Calu3 (cell line): ENCODE measurements at regions not wholly inside any gene's neighbourhood (a gene's known extent, or its start where the extent isn't known, plus 50 kb on each side); places are given as distances from the start of the nearest gene placed in this dataset.

Source experiments
- BruUV-seq: library from RNA; stranded (reverse); fragments of 400-500 nt; replicated peaks from 2 replicates; lab custom pipeline; 2021; lab: Mats Ljungman, UMichigan
- CTCF ChIA-PET: fragments of 300-600 bp; sonication (Branson Sonifier 250); formaldehyde crosslinking; loops from one replicate; lab custom pipeline; 2022; ENCODE audit warnings: antibody characterized with exemption; lab: Charles Lee
- DNase-seq: peaks from one replicate; pipeline ENCODE4 v3.0.0; 2022
- H3K27ac Mint-ChIP-seq: one replicate; pipeline ENCODE4 v1.8.0; 2022; ENCODE audit warnings: mixed read lengths; ENCODE audit not compliant: unreplicated experiment
- H3K27me3 Mint-ChIP-seq: one replicate; pipeline ENCODE4 v1.8.0; 2022; ENCODE audit warnings: mixed read lengths; ENCODE audit not compliant: unreplicated experiment
- H3K36me3 Mint-ChIP-seq: one replicate; pipeline ENCODE4 v1.8.0; 2022; ENCODE audit warnings: mild to moderate bottlenecking, moderate library complexity, mixed read lengths; ENCODE audit not compliant: insufficient read depth, unreplicated experiment
- H3K4me1 Mint-ChIP-seq: one replicate; pipeline ENCODE4 v1.8.0; 2022; ENCODE audit warnings: mild to moderate bottlenecking, low read depth, mixed read lengths; ENCODE audit not compliant: unreplicated experiment
- H3K4me3 Mint-ChIP-seq: one replicate; pipeline ENCODE4 v1.8.0; 2022; ENCODE audit warnings: mild to moderate bottlenecking, low read depth, moderate library complexity, mixed read lengths; ENCODE audit not compliant: unreplicated experiment
- H3K9me3 Mint-ChIP-seq: one replicate; pipeline ENCODE4 v1.8.0; 2022; ENCODE audit warnings: low read depth, mixed read lengths; ENCODE audit not compliant: unreplicated experiment
- intact Hi-C: fragments of 100-400 bp; cut with micrococcal nuclease; formaldehyde crosslinking; loops from one replicate; pipeline ENCODE4 v1.10.0; 2022; ENCODE audit not compliant: unreplicated experiment
- TF ChIP-seq, protein P1 (sequence below): fragments of 200-600 bp; IDR thresholded peaks from one replicate; pipeline ENCODE4 v1.8.0; 2022; ENCODE audit warnings: antibody characterized with exemption; ENCODE audit not compliant: unreplicated experiment

DNA sequence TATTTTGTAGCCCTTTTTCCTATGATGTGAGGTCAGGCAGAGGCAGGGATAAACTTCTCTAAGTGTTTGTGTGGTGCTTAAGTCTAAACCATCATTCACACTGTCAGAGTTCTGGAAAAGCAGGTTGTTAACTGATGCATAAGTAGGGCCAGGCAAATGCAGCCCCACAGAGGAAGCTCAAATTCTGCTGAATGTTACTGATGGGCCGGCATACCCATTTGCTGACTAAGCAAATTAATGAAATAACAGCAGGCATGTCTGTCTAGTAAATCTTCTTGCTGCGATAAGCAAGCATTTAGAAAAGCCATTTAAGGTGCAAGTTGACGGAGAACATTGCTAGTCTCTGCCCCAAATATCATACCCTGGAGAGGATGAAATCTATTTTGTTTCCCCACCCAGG lies 523.2 kb upstream of the CCDC196 start:
- BruUV-seq, result no TSS peak

DNA sequence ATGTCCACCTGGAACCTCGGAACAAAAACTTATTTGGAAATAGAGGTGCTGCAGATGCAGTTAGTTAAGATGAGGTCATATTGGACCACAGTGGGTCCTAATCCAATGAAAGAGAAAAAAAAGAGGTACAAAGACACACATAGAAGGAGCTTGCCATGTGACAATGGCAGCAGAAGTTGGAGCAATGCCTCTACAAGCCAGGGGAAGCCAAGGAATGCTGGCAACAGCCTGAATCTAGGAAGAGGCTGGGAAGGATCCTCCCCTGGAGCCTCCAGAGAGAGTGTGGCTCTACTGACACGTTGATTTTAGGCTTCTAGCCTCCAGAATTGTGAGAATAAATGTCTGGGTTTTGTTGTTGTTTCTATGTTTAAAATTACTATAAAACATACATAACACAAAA lies 521.8 kb upstream of the CCDC196 start:
- BruUV-seq, result no TSS peak
- intact Hi-C loops, result no loop called here
- no peaks in the 10 kb centered on the region for H3K4me1 Mint-ChIP-seq
- H3K27me3 Mint-ChIP-seq, result peaks cover 87% of the 10 kb centered on the region
- DNase-seq, result no peak
- no peaks in the 10 kb centered on the region for H3K9me3 Mint-ChIP-seq
- H3K36me3 Mint-ChIP-seq, result no peaks in the 10 kb centered on the region
- no peak overlapping the region for H3K27ac Mint-ChIP-seq
- H3K4me3 Mint-ChIP-seq, result no peak overlapping the region
- CTCF ChIA-PET, result interaction anchor here (0.7 kb wide), 1 partner anchor 970 kb away, joined by 5 read pairs; no protein-coding TSS in a partner anchor
- TF ChIP-seq, protein P1, sequence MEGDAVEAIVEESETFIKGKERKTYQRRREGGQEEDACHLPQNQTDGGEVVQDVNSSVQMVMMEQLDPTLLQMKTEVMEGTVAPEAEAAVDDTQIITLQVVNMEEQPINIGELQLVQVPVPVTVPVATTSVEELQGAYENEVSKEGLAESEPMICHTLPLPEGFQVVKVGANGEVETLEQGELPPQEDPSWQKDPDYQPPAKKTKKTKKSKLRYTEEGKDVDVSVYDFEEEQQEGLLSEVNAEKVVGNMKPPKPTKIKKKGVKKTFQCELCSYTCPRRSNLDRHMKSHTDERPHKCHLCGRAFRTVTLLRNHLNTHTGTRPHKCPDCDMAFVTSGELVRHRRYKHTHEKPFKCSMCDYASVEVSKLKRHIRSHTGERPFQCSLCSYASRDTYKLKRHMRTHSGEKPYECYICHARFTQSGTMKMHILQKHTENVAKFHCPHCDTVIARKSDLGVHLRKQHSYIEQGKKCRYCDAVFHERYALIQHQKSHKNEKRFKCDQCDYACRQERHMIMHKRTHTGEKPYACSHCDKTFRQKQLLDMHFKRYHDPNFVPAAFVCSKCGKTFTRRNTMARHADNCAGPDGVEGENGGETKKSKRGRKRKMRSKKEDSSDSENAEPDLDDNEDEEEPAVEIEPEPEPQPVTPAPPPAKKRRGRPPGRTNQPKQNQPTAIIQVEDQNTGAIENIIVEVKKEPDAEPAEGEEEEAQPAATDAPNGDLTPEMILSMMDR, result no peak

More for the DNA sequence above, 523.2 kb upstream of the CCDC196 start:
- Mint-ChIP-seq H3K27me3 (peaks cover 73% of the 10 kb centered on the region), H3K36me3 (no peaks in the 10 kb centered on the region), H3K4me3 (no peak overlapping the region), H3K4me1 (no peaks in the 10 kb centered on the region), H3K9me3 (no peaks in the 10 kb centered on the region), H3K27ac (no peak overlapping the region)
- TF ChIP-seq, protein P1, result no peak
- intact Hi-C loops, result no loop called here
- DNase-seq, result no peak
- CTCF ChIA-PET, result no interaction called here

GRCh38 chr14:65966188-65966587 lies 520.0 kb upstream of the CCDC196 start:
- intact Hi-C loops, result no loop called here
- DNase-seq, result no peak
- TF ChIP-seq, protein P1, result no peak
- CTCF ChIA-PET, result interaction anchor here (1.0 kb wide), 1 partner anchor 8 kb away, joined by 3 read pairs; no protein-coding TSS in a partner anchor
- Mint-ChIP-seq H3K27me3 (peaks cover 93% of the 10 kb centered on the region), H3K4me3 (no peak overlapping the region), H3K9me3 (no peaks in the 10 kb centered on the region), H3K27ac (no peak overlapping the region), H3K36me3 (no peaks in the 10 kb centered on the region), H3K4me1 (no peaks in the 10 kb centered on the region)
- BruUV-seq, result no TSS peak

GRCh38 chr14:65972346-65972870 lies 513.8 kb upstream of the CCDC196 start:
- H3K27me3 Mint-ChIP-seq, result peaks cover 90% of the 10 kb centered on the region
- intact Hi-C loops, result no loop called here
- no TSS peak for BruUV-seq
- CTCF ChIA-PET, result no interaction called here
- no peak overlapping the region for H3K4me3 Mint-ChIP-seq
- no peaks in the 10 kb centered on the region for H3K9me3 Mint-ChIP-seq
- H3K4me1 Mint-ChIP-seq, result no peaks in the 10 kb centered on the region
- H3K36me3 Mint-ChIP-seq, result no peaks in the 10 kb centered on the region
- TF ChIP-seq, protein P1, result no peak
- DNase-seq, result no peak
- no peak overlapping the region for H3K27ac Mint-ChIP-seq
